Peyer's patch (tissue), 4 donors: ENCODE measurements at regions not wholly inside any gene's neighbourhood (a gene's known extent, or its start where the extent isn't known, plus 50 kb on each side); places are given as distances from the start of the nearest gene placed in this dataset.
A peak's percentile ranks its signal among the peaks of the same experiment; 100 is the strongest.

Source experiments
- DNase-seq, 3 donors: peaks; one replicate each; pipeline ENCODE4 v3.0.0-alpha.2; 2017 to 2019
- H3K27ac ChIP-seq, 4 donors: fragments of 200-600 bp; sonication (generic); one replicate each; pipeline ENCODE4 v1.5.1; 2016 to 2019
- H3K27me3 ChIP-seq, 2 donors: fragments of 200-600 bp; sonication (generic); one replicate each; pipeline ENCODE4 v1.5.1; 2019
- H3K36me3 ChIP-seq, 3 donors: fragments of 200-600 bp; sonication (generic); one replicate each; pipeline ENCODE4 v1.5.1; 2016 to 2019
- H3K4me1 ChIP-seq, 4 donors: fragments of 200-600 bp; sonication (generic); one replicate each; pipeline ENCODE4 v1.5.1; 2016 to 2019
- H3K4me3 ChIP-seq, 4 donors: fragments of 200-600 bp; sonication (generic); 1 replicate in 3 of 4; 2 replicates in 1 of 4; pipeline ENCODE4 v1.5.1; 2016 to 2019; ENCODE audit warnings: mild to moderate bottlenecking in 1 of 4
- H3K9me3 ChIP-seq, 4 donors: fragments of 200-600 bp; sonication (generic); one replicate each; pipeline ENCODE4 v1.5.1; 2016 to 2019; ENCODE audit warnings: mild to moderate bottlenecking in 1 of 4
- POLR2A ChIP-seq, 2 donors: fragments of 450-650 bp; IDR thresholded peaks; one replicate each; pipeline ENCODE4 v1.5.1; 2017; ENCODE audit warnings: antibody characterized with exemption in 2 of 2, mild to moderate bottlenecking in 2 of 2, moderate library complexity in 2 of 2
- TF ChIP-seq, protein P1 (sequence below), 6 experiments: fragments of 450-650 bp in 4 of 6; fragments of 200-600 bp in 2 of 6; sonication (generic) in 1 of 6; IDR thresholded peaks; one replicate each; pipeline ENCODE4 v1.5.1; 2017 to 2019; ENCODE audit warnings: antibody characterized with exemption in 6 of 6, mild to moderate bottlenecking in 3 of 6, moderate library complexity in 1 of 6

DNA sequence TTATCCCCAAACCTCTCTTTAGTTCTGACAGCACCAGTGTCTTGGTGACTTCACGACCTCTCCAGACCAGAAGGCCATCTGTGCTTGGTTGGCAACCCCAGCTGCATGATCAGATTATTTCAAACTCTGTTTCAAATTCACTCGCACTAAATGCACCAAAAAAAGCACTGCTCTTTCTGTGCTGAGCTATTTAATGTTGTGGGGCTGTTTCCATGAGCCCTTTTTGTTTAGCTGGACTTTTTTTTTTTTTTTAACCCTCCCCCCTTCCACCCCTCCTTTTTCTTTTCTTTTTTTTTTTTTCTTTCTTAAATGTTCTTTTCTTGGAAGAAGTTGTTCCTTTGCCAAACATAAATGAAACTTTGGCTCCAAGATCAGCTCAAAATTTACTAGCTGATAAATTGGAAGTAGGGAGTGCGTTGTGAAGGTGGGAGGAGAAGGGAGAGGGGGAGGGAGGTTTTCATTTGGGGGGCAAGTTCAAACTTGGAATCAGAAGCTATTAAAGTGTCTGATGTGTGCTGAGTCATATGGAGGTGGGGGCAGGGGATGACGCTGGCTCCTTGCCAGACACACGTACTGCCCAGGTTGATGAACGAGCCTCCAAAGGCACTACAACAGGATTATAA, 543.0 kb upstream of the TNP1 start:
- Histone ChIP-seq H3K36me3 (no peaks in the 10 kb centered on the region), H3K4me1 (peaks cover 0 to 7% (median 0%) of the 10 kb centered on the region in 4 donors), H3K27me3 (no peaks in the 10 kb centered on the region), H3K27ac (peak overlapping the region in 2 of 4 donors; percentile 55 to 59), H3K4me3 (no peak overlapping the region), H3K9me3 (no peaks in the 10 kb centered on the region)
- TF ChIP-seq, protein P1, sequence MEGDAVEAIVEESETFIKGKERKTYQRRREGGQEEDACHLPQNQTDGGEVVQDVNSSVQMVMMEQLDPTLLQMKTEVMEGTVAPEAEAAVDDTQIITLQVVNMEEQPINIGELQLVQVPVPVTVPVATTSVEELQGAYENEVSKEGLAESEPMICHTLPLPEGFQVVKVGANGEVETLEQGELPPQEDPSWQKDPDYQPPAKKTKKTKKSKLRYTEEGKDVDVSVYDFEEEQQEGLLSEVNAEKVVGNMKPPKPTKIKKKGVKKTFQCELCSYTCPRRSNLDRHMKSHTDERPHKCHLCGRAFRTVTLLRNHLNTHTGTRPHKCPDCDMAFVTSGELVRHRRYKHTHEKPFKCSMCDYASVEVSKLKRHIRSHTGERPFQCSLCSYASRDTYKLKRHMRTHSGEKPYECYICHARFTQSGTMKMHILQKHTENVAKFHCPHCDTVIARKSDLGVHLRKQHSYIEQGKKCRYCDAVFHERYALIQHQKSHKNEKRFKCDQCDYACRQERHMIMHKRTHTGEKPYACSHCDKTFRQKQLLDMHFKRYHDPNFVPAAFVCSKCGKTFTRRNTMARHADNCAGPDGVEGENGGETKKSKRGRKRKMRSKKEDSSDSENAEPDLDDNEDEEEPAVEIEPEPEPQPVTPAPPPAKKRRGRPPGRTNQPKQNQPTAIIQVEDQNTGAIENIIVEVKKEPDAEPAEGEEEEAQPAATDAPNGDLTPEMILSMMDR (IDR thresholded peaks at IDR 0.05): no peak
- TF ChIP-seq POLR2A (IDR thresholded peaks at IDR 0.05): no peak
- DNase-seq: no peak

DNA sequence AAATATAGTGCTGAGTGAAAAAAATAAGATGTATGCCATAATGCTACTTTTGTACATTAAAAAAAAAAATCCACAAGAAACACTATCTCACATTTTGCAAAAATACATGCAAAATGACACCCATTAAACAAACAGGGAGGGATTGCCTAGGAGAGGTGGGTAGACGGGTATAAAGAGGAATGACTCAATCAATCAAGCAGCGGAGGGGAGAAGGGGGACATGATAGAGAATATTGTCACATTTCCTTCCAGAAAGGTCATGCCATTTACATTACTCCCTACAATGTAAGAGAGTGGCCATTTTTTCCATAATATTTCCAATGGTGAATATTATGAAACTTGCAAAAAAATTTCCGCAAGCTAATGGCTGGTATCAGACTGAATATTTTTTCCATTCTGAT, 542.3 kb upstream of the TNP1 start:
- no peaks in the 10 kb centered on the region for H3K9me3 ChIP-seq
- H3K27me3 ChIP-seq: no peaks in the 10 kb centered on the region
- H3K4me3 ChIP-seq: no peak overlapping the region
- DNase-seq: no peak
- TF ChIP-seq, protein P1 (IDR thresholded peaks at IDR 0.05): no peak
- TF ChIP-seq POLR2A (IDR thresholded peaks at IDR 0.05): no peak
- H3K36me3 ChIP-seq: no peaks in the 10 kb centered on the region
- peaks cover 0 to 7% (median 0%) of the 10 kb centered on the region in 4 donors for H3K4me1 ChIP-seq
- H3K27ac ChIP-seq: peak overlapping the region in 1 of 4 donors; percentile 59

DNA sequence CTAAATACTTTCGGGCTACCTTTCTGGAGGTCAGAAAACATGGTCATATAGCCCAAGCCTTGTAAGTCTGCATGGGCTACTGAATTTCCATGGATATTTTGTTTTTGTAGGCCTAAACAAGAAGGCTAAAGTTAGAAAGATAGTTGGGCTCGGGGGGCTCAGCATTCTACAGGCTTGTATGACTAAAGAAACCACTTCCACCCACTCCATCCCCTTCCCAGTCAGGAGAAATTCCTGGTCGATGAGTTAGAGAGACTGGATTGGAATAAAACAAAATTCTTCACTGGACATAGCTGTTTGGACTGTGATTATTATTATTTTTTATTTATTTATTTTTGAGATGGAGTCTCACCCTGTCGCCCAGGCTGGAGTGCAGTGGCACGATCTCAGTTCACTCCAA, 539.4 kb upstream of the TNP1 start:
- Histone ChIP-seq H3K27ac (no peak overlapping the region), H3K36me3 (no peaks in the 10 kb centered on the region)

DNA sequence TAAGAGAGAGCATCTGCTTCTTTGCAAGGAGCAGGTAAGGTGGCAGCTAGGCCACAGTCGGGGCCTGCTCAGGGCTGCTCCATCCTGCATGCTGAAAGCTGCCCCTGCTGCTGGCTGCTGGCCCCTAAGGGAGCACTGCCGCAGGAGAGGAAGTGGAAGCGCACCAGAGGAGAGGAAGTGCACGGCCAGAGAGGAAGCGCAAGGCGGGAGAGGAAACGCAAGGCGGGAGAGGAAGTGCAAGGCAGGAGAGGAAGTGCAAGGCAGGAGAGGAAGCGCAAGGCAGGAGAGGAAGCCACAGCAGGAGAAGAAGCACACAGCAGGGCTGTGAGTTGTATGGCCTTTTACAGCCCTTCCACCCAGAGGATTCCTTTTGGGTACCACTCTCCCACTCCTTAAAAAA, 539.0 kb upstream of the TNP1 start:
- TF ChIP-seq, protein P1 (IDR thresholded peaks at IDR 0.05): no peak
- no peak for TF ChIP-seq POLR2A (IDR thresholded peaks at IDR 0.05)
- no peak for DNase-seq
- no peak overlapping the region for H3K4me3 ChIP-seq
- H3K36me3 ChIP-seq: no peaks in the 10 kb centered on the region
- no peaks in the 10 kb centered on the region for H3K27me3 ChIP-seq
- no peaks in the 10 kb centered on the region for H3K9me3 ChIP-seq
- H3K4me1 ChIP-seq: peaks cover 0 to 7% (median 0%) of the 10 kb centered on the region in 4 donors
- no peak overlapping the region for H3K27ac ChIP-seq

More for the DNA sequence above, 539.4 kb upstream of the TNP1 start:
- H3K4me3 ChIP-seq: no peak overlapping the region
- H3K4me1 ChIP-seq: peaks cover 0 to 7% (median 0%) of the 10 kb centered on the region in 4 donors
- no peak for DNase-seq
- H3K27me3 ChIP-seq: no peaks in the 10 kb centered on the region
- no peaks in the 10 kb centered on the region for H3K9me3 ChIP-seq
- TF ChIP-seq, protein P1 (IDR thresholded peaks at IDR 0.05): no peak
- TF ChIP-seq POLR2A (IDR thresholded peaks at IDR 0.05): no peak

DNA sequence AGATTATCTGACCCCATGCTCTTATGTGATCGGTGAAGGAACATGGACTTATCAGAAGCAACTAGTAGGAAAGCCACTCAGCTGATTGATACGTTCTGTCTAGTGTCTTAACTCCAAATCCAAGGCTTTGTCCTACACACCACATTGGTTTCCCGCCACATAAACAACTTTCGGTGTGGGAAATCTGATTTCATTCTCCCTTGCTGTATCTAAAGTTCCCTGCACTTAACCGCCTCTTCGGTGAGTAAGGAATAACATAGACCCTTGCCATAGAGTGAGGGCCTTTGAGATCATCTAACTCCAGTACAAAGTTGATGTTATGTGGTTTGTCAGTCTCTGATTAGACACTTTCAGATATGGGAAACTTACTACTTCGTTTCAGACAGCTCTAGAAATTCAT, 538.2 kb upstream of the TNP1 start:
- TF ChIP-seq POLR2A (IDR thresholded peaks at IDR 0.05): no peak
- TF ChIP-seq, protein P1 (IDR thresholded peaks at IDR 0.05): no peak
- H3K4me1 ChIP-seq: peaks cover 0 to 7% (median 0%) of the 10 kb centered on the region in 4 donors
- no peak overlapping the region for H3K27ac ChIP-seq
- DNase-seq: no peak
- H3K4me3 ChIP-seq: no peak overlapping the region
- H3K36me3 ChIP-seq: no peaks in the 10 kb centered on the region
- no peaks in the 10 kb centered on the region for H3K27me3 ChIP-seq
- H3K9me3 ChIP-seq: no peaks in the 10 kb centered on the region
